Kidney (tissue), 13 donors: ENCODE measurements at regions not wholly inside any gene's neighbourhood (a gene's known extent, or its start where the extent isn't known, plus 50 kb on each side); places are given as distances from the start of the nearest gene placed in this dataset.

ENCODE experiments used
- DNase-seq, 5 donors: peaks; one replicate each; pipeline ENCODE4 v3.0.0-alpha.2; 2013 to 2020
- FAIRE-seq: peaks from 2 replicates; lab custom pipeline; 2012; peaks lifted over from hg19 to GRCh38; lab: Jason Lieb, UNC
- H3K27ac ChIP-seq, 2 donors: one replicate each; pipeline ENCODE4 v1.7.0; 2013; ENCODE audit warnings: low read depth in 2 of 2, low read length in 2 of 2, inconsistent platforms in 1 of 2
- H3K27me3 ChIP-seq: one replicate; pipeline ENCODE4 v1.7.1; 2013; ENCODE audit warnings: low read length, inconsistent platforms; ENCODE audit not compliant: control insufficient read depth, insufficient read depth
- H3K36me3 ChIP-seq, 3 donors: one replicate each; pipeline versions ENCODE4 v1.7.0 to v1.7.1; 2013; ENCODE audit warnings: low read length in 3 of 3, control low read depth in 1 of 3, inconsistent platforms in 1 of 3; ENCODE audit not compliant: insufficient read depth in 3 of 3, control insufficient read depth in 2 of 3
- H3K4me1 ChIP-seq, 3 donors: one replicate each; pipeline versions ENCODE4 v1.7.0 to v1.7.1; 2013; ENCODE audit warnings: low read length in 3 of 3, inconsistent platforms in 1 of 3, low read depth in 1 of 3; ENCODE audit not compliant: control insufficient read depth in 2 of 3, insufficient read depth in 2 of 3
- H3K4me3 ChIP-seq, 3 donors: one replicate each; pipeline versions ENCODE4 v1.7.0 to v1.8.1; 2013; ENCODE audit warnings: low read length in 3 of 3, control low read depth in 1 of 3, inconsistent platforms in 1 of 3
- H3K9ac ChIP-seq, 3 donors: one replicate each; pipeline versions ENCODE4 v1.7.0 to v1.7.1; 2013; ENCODE audit warnings: low read length in 3 of 3, control low read depth in 1 of 3, inconsistent platforms in 1 of 3
- H3K9me3 ChIP-seq, 3 donors: one replicate each; pipeline versions ENCODE4 v1.7.0 to v1.7.1; 2013; ENCODE audit warnings: low read length in 3 of 3, control low read depth in 1 of 3, inconsistent platforms in 1 of 3; ENCODE audit not compliant: control insufficient read depth in 2 of 3, insufficient read depth in 1 of 3
- CTCF ChIP-seq: IDR thresholded peaks from 3 replicates; pipeline ENCODE4 v1.5.1; 2012; ENCODE audit warnings: mild to moderate bottlenecking, moderate library complexity, borderline replicate concordance; ENCODE audit not compliant: insufficient read depth; ENCODE audit errors: extremely low read depth
- intact Hi-C: fragments of 100-400 bp; cut with DNase I; formaldehyde crosslinking; loops from one replicate; pipeline ENCODE4 v1.11.1; 2022
- donor health status: control.
- donor health status: control.
- donor health status: control.
- donor health status: control.
- donor health status: control.
- donor health status: DM: yes; HTN: yes; CAD: no.
- donor health status: Normal renal cell carcinoma (clear cell type).

DNA sequence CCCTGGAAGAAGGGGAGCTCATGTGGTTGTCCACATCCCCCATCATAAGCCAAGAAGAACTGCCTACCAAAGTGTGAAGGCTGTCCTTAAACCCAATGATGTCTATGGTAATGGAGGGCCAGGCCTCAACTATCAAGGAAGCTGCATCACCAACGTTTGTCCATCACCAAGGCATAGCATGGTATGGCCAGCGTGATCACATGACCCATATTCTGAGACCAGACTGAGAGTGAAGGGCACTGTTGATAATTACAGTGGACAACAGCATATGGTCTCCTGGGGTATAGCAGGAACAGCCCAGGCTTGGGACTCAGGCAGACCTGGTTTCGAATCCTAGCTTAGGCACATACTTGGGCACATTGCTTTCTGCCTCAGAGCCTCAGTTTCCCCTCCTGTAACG is 218.2 kb upstream of the RREB1 start:
- no peak overlapping the region for H3K27ac ChIP-seq

GRCh38 chr6:6890400-6890858 is 217.3 kb upstream of the RREB1 start:
- Histone ChIP-seq H3K9me3 (no peaks in the 10 kb centered on the region), H3K9ac (no peak overlapping the region), H3K27ac (no peak overlapping the region), H3K4me3 (no peak overlapping the region), H3K4me1 (peaks cover 0 to 7% (median 0%) of the 10 kb centered on the region in 3 donors), H3K27me3 (no peaks in the 10 kb centered on the region), H3K36me3 (no peaks in the 10 kb centered on the region)
- FAIRE-seq (no peak), DNase-seq (no peak)
- intact Hi-C loops, result no loop called here
- no peak for TF ChIP-seq CTCF

More for the DNA sequence above, 218.2 kb upstream of the RREB1 start:
- FAIRE-seq (no peak), DNase-seq (no peak)
- no peaks in the 10 kb centered on the region for H3K27me3 ChIP-seq
- TF ChIP-seq CTCF, result no peak
- H3K4me3 ChIP-seq, result no peak overlapping the region
- H3K36me3 ChIP-seq, result no peaks in the 10 kb centered on the region
- no peaks in the 10 kb centered on the region for H3K9me3 ChIP-seq
- no peak overlapping the region for H3K9ac ChIP-seq
- intact Hi-C loops, result no loop called here
- peaks cover 0 to 7% (median 0%) of the 10 kb centered on the region in 3 donors for H3K4me1 ChIP-seq

- Histone ChIP-seq H3K9ac (no peak overlapping the region), H3K27me3 (no peaks in the 10 kb centered on the region), H3K36me3 (no peaks in the 10 kb centered on the region), H3K9me3 (no peaks in the 10 kb centered on the region), H3K4me1 (peaks cover 0 to 7% (median 0%) of the 10 kb centered on the region in 3 donors), H3K4me3 (no peak overlapping the region), H3K27ac (no peak overlapping the region)
- peak in 2 of 5 donors; percentile 34 to 66 for DNase-seq
- no peak for TF ChIP-seq CTCF
- intact Hi-C loops, result no loop called here
- no peak for FAIRE-seq
Measured at GRCh38 chr6:6891125-6891721, 216.5 kb upstream of the RREB1 start.
